HEK293 (cell line): ENCODE measurements at regions not wholly inside any gene's neighbourhood (a gene's known extent, or its start where the extent isn't known, plus 50 kb on each side); places are given as distances from the start of the nearest gene placed in this dataset.

Experiments used
- CTCF ChIA-PET: fragments of 350-600 bp; formaldehyde crosslinking; extraction: SDS; loops from one replicate; lab custom pipeline; 2021; ENCODE audit warnings: antibody characterized with exemption; lab: Yijun Ruan, JAX
- POLR2A ChIA-PET: fragments of 300-600 bp; formaldehyde crosslinking; extraction: SDS; loops from one replicate; lab custom pipeline; 2020; ENCODE audit warnings: antibody characterized with exemption, inconsistent platforms; lab: Yijun Ruan, JAX
- H3K27ac ChIP-seq: fragments of 200-500 bp; sonication (Bioruptor generic); 2 replicates; pipeline ENCODE4 v1.5.1; 2014; ENCODE audit warnings: low read depth, low read length, control low read depth, inconsistent platforms; ENCODE audit errors: extremely low read depth
- H3K36me3 ChIP-seq, 2 experiments: fragments of 200-500 bp in 1 of 2; sonication (Bioruptor generic) in 1 of 2; 1 replicate in 1 of 2; 2 replicates in 1 of 2; pipeline ENCODE4 v1.5.1; 2014 to 2017; ENCODE audit warnings: inconsistent platforms in 2 of 2, low read length in 2 of 2; ENCODE audit not compliant: control insufficient read depth in 2 of 2, insufficient read depth in 1 of 2
- H3K4me1 ChIP-seq: fragments of 200-500 bp; sonication (Bioruptor generic); 2 replicates; pipeline ENCODE4 v1.5.1; 2014; ENCODE audit warnings: mild to moderate bottlenecking, low read length, inconsistent platforms; ENCODE audit not compliant: control insufficient read depth, insufficient read depth
- H3K4me3 ChIP-seq: 2 replicates; pipeline ENCODE4 v1.5.1; 2011; ENCODE audit warnings: low read depth, mild to moderate bottlenecking, control low read depth, low read length, moderate library complexity
- H3K9me3 ChIP-seq: fragments of 200-500 bp; sonication (Bioruptor generic); 2 replicates; pipeline ENCODE4 v1.5.1; 2014; ENCODE audit warnings: low read depth, low read length, inconsistent platforms; ENCODE audit not compliant: control insufficient read depth, insufficient read depth
- GLI2 ChIP-seq: fragments of 450-650 bp; formaldehyde crosslinking; IDR thresholded peaks from 2 replicates; pipeline ENCODE4; 2017; ENCODE audit warnings: missing biosample characterization, missing genetic modification characterization, low read depth, borderline replicate concordance
- HIC1 ChIP-seq: fragments of 450-650 bp; formaldehyde crosslinking; IDR thresholded peaks from 2 replicates; pipeline ENCODE4 v1.5.1; 2016; ENCODE audit warnings: missing biosample characterization, missing genetic modification characterization
- IKZF3 ChIP-seq: fragments of 450-650 bp; IDR thresholded peaks from 2 replicates; pipeline ENCODE4 v1.5.0; 2018; ENCODE audit warnings: missing biosample characterization, mild to moderate bottlenecking, missing genetic modification characterization, moderate library complexity
- KLF10 ChIP-seq: fragments of 450-650 bp; IDR thresholded peaks from 2 replicates; pipeline ENCODE4 v1.5.1; 2018; ENCODE audit warnings: missing biosample characterization, mild to moderate bottlenecking, missing genetic modification characterization
- PRDM10 ChIP-seq: fragments of 450-650 bp; formaldehyde crosslinking; IDR thresholded peaks from 2 replicates; pipeline ENCODE4 v1.5.1; 2016; ENCODE audit warnings: missing biosample characterization, missing genetic modification characterization
- SCRT2 ChIP-seq: fragments of 450-650 bp; formaldehyde crosslinking; IDR thresholded peaks from 2 replicates; pipeline ENCODE4 v1.5.1; 2016; ENCODE audit warnings: missing biosample characterization, missing genetic modification characterization
- ZBTB26 ChIP-seq: fragments of 450-650 bp; formaldehyde crosslinking; optimal IDR thresholded peaks from 2 replicates; pipeline ENCODE3; 2016; ENCODE audit warnings: missing biosample characterization, mild to moderate bottlenecking, missing genetic modification characterization
- ZFHX2 ChIP-seq: fragments of 450-650 bp; formaldehyde crosslinking; conservative IDR thresholded peaks from 2 replicates; pipeline ENCODE4 v1.5.1; 2016; ENCODE audit warnings: missing biosample characterization, missing genetic modification characterization
- ZNF140 ChIP-seq: fragments of 450-650 bp; formaldehyde crosslinking; IDR thresholded peaks from 2 replicates; pipeline ENCODE4 v1.5.1; 2016; ENCODE audit warnings: missing biosample characterization, missing genetic modification characterization
- ZNF2 ChIP-seq: fragments of 450-650 bp; formaldehyde crosslinking; IDR thresholded peaks from 2 replicates; pipeline ENCODE4 v1.5.1; 2016; ENCODE audit warnings: missing biosample characterization, missing genetic modification characterization
- ZNF423 ChIP-seq: fragments of 450-650 bp; formaldehyde crosslinking; IDR thresholded peaks from 2 replicates; pipeline ENCODE4 v1.5.1; 2016; ENCODE audit warnings: missing biosample characterization, missing genetic modification characterization
- ZNF548 ChIP-seq: fragments of 450-650 bp; formaldehyde crosslinking; IDR thresholded peaks from 2 replicates; pipeline ENCODE4 v1.5.1; 2016; ENCODE audit warnings: missing biosample characterization, missing genetic modification characterization
- ZNF571 ChIP-seq: fragments of 450-650 bp; formaldehyde crosslinking; IDR thresholded peaks from 2 replicates; pipeline ENCODE4 v1.5.0; 2017; ENCODE audit warnings: missing biosample characterization, missing genetic modification characterization
- ZNF621 ChIP-seq: fragments of 450-650 bp; formaldehyde crosslinking; IDR thresholded peaks from 2 replicates; pipeline ENCODE4 v1.5.1; 2017; ENCODE audit warnings: missing biosample characterization, missing genetic modification characterization
- ZNF639 ChIP-seq: fragments of 450-650 bp; formaldehyde crosslinking; IDR thresholded peaks from 2 replicates; pipeline ENCODE4 v1.5.1; 2016; ENCODE audit warnings: missing biosample characterization, missing genetic modification characterization
- ZNF660 ChIP-seq: fragments of 450-650 bp; IDR thresholded peaks from 2 replicates; pipeline ENCODE4 v1.5.1; 2018; ENCODE audit warnings: missing biosample characterization, mild to moderate bottlenecking, missing genetic modification characterization
- ZSCAN16 ChIP-seq: fragments of 450-650 bp; formaldehyde crosslinking; IDR thresholded peaks from 2 replicates; pipeline ENCODE4 v1.5.1; 2016; ENCODE audit warnings: missing biosample characterization, missing genetic modification characterization
- ZSCAN5A ChIP-seq: fragments of 450-650 bp; formaldehyde crosslinking; IDR thresholded peaks from 2 replicates; pipeline ENCODE4 v1.5.1; 2016; ENCODE audit warnings: missing biosample characterization, missing genetic modification characterization

- no peaks in the 10 kb centered on the region for H3K9me3 ChIP-seq
- ChIA-PET CTCF (no interaction called here), POLR2A (no interaction called here)
- H3K36me3 ChIP-seq, result no peaks in the 10 kb centered on the region
- H3K27ac ChIP-seq, result no peak overlapping the region
- no peak overlapping the region for H3K4me3 ChIP-seq
- TF ChIP-seq ZSCAN5A (tag by site-specific recombination) (no peak), GLI2 (no peak), ZBTB26 (tag by site-specific recombination) (no peak), ZNF660 (tag by site-specific recombination) (no peak), SCRT2 (tag by site-specific recombination) (no peak), ZNF548 (tag by site-specific recombination) (no peak), ZNF2 (tag by site-specific recombination) (no peak), ZNF571 (tag by site-specific recombination) (no peak), ZNF140 (tag by site-specific recombination) (no peak), KLF10 (tag by site-specific recombination) (no peak), ZNF423 (tag by site-specific recombination) (no peak), ZNF639 (no peak), ZNF621 (tag by site-specific recombination) (no peak), ZFHX2 (no peak)
- H3K4me1 ChIP-seq, result no peaks in the 10 kb centered on the region
These were observed 511.8 kb upstream of the LCORL start for GRCh38 chr4:18533262-18533775.

GRCh38 chr4:18531731-18532130 lies 510.2 kb upstream of the LCORL start:
- Histone ChIP-seq H3K9me3 (no peaks in the 10 kb centered on the region), H3K36me3 (no peaks in the 10 kb centered on the region), H3K27ac (no peak overlapping the region), H3K4me3 (no peak overlapping the region), H3K4me1 (no peaks in the 10 kb centered on the region)
- no peak for TF ChIP-seq IKZF3 (tag by site-specific recombination)
- TF ChIP-seq PRDM10 (tag by site-specific recombination), result no peak
- no peak for TF ChIP-seq ZSCAN16 (tag by site-specific recombination)
- TF ChIP-seq HIC1 (tag by site-specific recombination), result no peak
- POLR2A ChIA-PET, result no interaction called here
- CTCF ChIA-PET, result no interaction called here
